Endothelial cell of umbilical vein (primary cell): ENCODE measurements at regions not wholly inside any gene's neighbourhood (a gene's known extent, or its start where the extent isn't known, plus 50 kb on each side); places are given as distances from the start of the nearest gene placed in this dataset.

Experiments used
- BruUV-seq: library from RNA; stranded (reverse); fragments of 400-500 nt; replicated peaks from 2 replicates; lab custom pipeline; 2021; lab: Mats Ljungman, UMichigan
- CTCF ChIA-PET: fragments of 300-600, 350-600 bp; sonication (Branson Sonifier 250); formaldehyde crosslinking; loops from one replicate; lab custom pipeline; 2021; ENCODE audit warnings: antibody characterized with exemption, inconsistent platforms; lab: Charles Lee
- POLR2A ChIA-PET: fragments of 300-600, 350-600 bp; sonication (Branson Sonifier 250); formaldehyde crosslinking; loops from one replicate; lab custom pipeline; 2021; ENCODE audit warnings: antibody characterized with exemption, inconsistent platforms; lab: Charles Lee
- DNase-seq: peaks from one replicate; pipeline ENCODE4 v3.0.0-alpha.2; 2011; ENCODE audit warnings: low read depth, low spot score
- FAIRE-seq: peaks from 2 replicates; lab custom pipeline; 2011; peaks lifted over from hg19 to GRCh38; lab: Jason Lieb, UNC
- H2AFZ ChIP-seq: 2 replicates; pipeline ENCODE4 v1.6.0; 2012; ENCODE audit warnings: low read depth, low read length, control low read depth, inconsistent platforms
- H3K27ac ChIP-seq: 2 replicates; pipeline ENCODE4 v1.5.1; 2011; ENCODE audit warnings: low read depth, mild to moderate bottlenecking, control low read depth, low read length, moderate library complexity; ENCODE audit not compliant: insufficient read depth
- H3K27me3 ChIP-seq, 2 experiments: 2 replicates each; pipeline versions ENCODE4 v1.6.0 to v1.6.1; 2011; ENCODE audit warnings: low read length in 2 of 2, mixed read lengths in 1 of 2; ENCODE audit not compliant: control insufficient read depth in 2 of 2, insufficient read depth in 2 of 2
- H3K36me3 ChIP-seq, 2 experiments: 2 replicates in 1 of 2; 3 replicates in 1 of 2; pipeline ENCODE4 v1.5.1; 2011; ENCODE audit warnings: low read length in 2 of 2, mild to moderate bottlenecking in 1 of 2, moderate library complexity in 1 of 2; ENCODE audit not compliant: control insufficient read depth in 2 of 2, insufficient read depth in 2 of 2; ENCODE audit errors: extremely low read depth in 1 of 2
- H3K4me1 ChIP-seq: 3 replicates; pipeline ENCODE4 v1.5.1; 2011; ENCODE audit warnings: mild to moderate bottlenecking, low read length; ENCODE audit not compliant: control insufficient read depth, insufficient read depth; ENCODE audit errors: extremely low read depth
- H3K4me2 ChIP-seq: 2 replicates; pipeline ENCODE4 v1.6.1; 2011; ENCODE audit warnings: low read length, control low read depth, mixed read lengths; ENCODE audit not compliant: insufficient read depth
- H3K4me3 ChIP-seq, 3 experiments: fragments of 200-600 bp in 1 of 3; sonication (generic), shearing (Covaris generic) in 1 of 3; replicated peaks in 1 of 3; 2 replicates each; pipeline ENCODE4 v1.5.1; 2011 to 2016; ENCODE audit warnings: control low read depth in 3 of 3, low read length in 3 of 3, mild to moderate bottlenecking in 2 of 3, inconsistent platforms in 1 of 3, low read depth in 1 of 3, moderate library complexity in 1 of 3; ENCODE audit not compliant: insufficient read depth in 1 of 3
- H3K79me2 ChIP-seq: 2 replicates; pipeline ENCODE4 v1.6.0; 2012; ENCODE audit warnings: low read length, inconsistent platforms; ENCODE audit not compliant: control insufficient read depth, insufficient read depth
- H3K9ac ChIP-seq: replicated peaks from 2 replicates; pipeline ENCODE3; 2011; ENCODE audit warnings: low read length, control low read depth; ENCODE audit not compliant: insufficient read depth; ENCODE audit errors: extremely low read depth
- H3K9me1 ChIP-seq: replicated peaks from 3 replicates; pipeline ENCODE4 v1.6.0; 2011; ENCODE audit warnings: mild to moderate bottlenecking, low read length; ENCODE audit not compliant: control insufficient read depth, insufficient read depth; ENCODE audit errors: extremely low read depth
- H3K9me3 ChIP-seq: replicated peaks from 2 replicates; pipeline ENCODE4 v1.5.1; 2012; ENCODE audit warnings: low read length, inconsistent platforms; ENCODE audit not compliant: control insufficient read depth, insufficient read depth
- H4K20me1 ChIP-seq: replicated peaks from 2 replicates; pipeline ENCODE3; 2011; ENCODE audit warnings: mild to moderate bottlenecking, low read length; ENCODE audit not compliant: control insufficient read depth, insufficient read depth; ENCODE audit errors: extremely low read depth
- EZH2 ChIP-seq: IDR thresholded peaks from 2 replicates; pipeline ENCODE4 v1.6.1; 2012; ENCODE audit warnings: borderline replicate concordance, low read depth, mild to moderate bottlenecking, moderate library complexity, low read length, inconsistent platforms; ENCODE audit not compliant: severe bottlenecking
- FOS ChIP-seq: IDR thresholded peaks from 2 replicates; pipeline ENCODE4 v1.6.1; 2011; ENCODE audit warnings: mild to moderate bottlenecking, low read length, moderate library complexity, borderline replicate concordance; ENCODE audit not compliant: insufficient read depth
- GATA2 ChIP-seq: IDR thresholded peaks from 2 replicates; pipeline ENCODE4 v1.7.0; 2011; ENCODE audit warnings: low read depth, mild to moderate bottlenecking, moderate library complexity, mixed read lengths, low read length; ENCODE audit not compliant: insufficient read length, insufficient read depth
- JUN ChIP-seq: IDR thresholded peaks from 2 replicates; pipeline ENCODE4 v1.6.1; 2011; ENCODE audit warnings: borderline replicate concordance, low read depth; ENCODE audit not compliant: insufficient read length, insufficient read depth
- MYC ChIP-seq: IDR thresholded peaks from one replicate; pipeline ENCODE4 v1.6.1; 2011; ENCODE audit warnings: mild to moderate bottlenecking, low read depth, low read length
- POLR2A ChIP-seq: IDR thresholded peaks from 2 replicates; pipeline ENCODE4 v1.6.1; 2012; ENCODE audit warnings: low read depth, mild to moderate bottlenecking, control low read depth, low read length
- POLR2AphosphoS5 ChIP-seq: IDR thresholded peaks from 2 replicates; pipeline ENCODE4 v1.6.1; 2012; ENCODE audit warnings: low read depth, mild to moderate bottlenecking, control low read depth, low read length, moderate library complexity; ENCODE audit not compliant: insufficient read depth
- dilution Hi-C: fragments of 300-500 bp; cut with MboI; formaldehyde crosslinking; loops from one replicate; pipeline ENCODE4 v1.15.0; 2019; ENCODE audit warnings: low sequenced_read_pairs; ENCODE audit not compliant: extremely low pct_ligation_motif_present
- intact Hi-C: fragments of 100-400 bp; cut with micrococcal nuclease; formaldehyde crosslinking; loops from one replicate; pipeline ENCODE4 v1.10.0; 2022
- TF ChIP-seq, protein P1 (sequence below), 2 donors: IDR thresholded peaks; 1 replicate in 1 of 2; 2 replicates in 1 of 2; pipeline ENCODE4 v1.5.1; 2011; ENCODE audit warnings: low read length in 2 of 2, mild to moderate bottlenecking in 2 of 2, moderate library complexity in 2 of 2, control low read depth in 1 of 2, inconsistent platforms in 1 of 2, low read depth in 1 of 2; ENCODE audit not compliant: insufficient read depth in 1 of 2; ENCODE audit errors: extremely low read depth in 1 of 2
- TF ChIP-seq, protein P2 (sequence below): IDR thresholded peaks from 2 replicates; pipeline ENCODE4 v1.6.1; 2011; ENCODE audit not compliant: insufficient read depth, insufficient read length

DNA sequence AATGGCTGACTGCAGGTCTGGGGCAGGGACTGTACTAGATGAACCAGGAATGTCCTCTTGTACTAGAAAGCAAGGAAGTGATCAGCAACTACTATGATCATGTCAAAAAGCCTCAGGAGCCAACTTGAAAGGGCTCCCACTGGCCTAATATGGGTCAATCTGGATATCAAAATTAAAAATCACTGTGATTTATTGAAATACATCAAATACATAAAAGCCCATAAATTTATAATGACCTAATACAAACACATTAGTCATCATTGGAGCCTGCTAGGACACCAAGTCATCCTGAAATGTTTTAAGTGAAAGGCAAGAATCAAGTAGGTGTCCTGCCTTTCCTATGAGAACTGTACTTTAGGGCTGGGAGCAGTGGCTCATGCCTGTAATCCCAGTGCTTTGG, 70.5 kb upstream of the KLHL13 start:
- BruUV-seq = no TSS peak
- peaks cover 6% of the 10 kb centered on the region for H3K4me1 ChIP-seq

More for the DNA sequence above, 70.5 kb upstream of the KLHL13 start:
- no peak overlapping the region for H2AFZ ChIP-seq
- H3K36me3 ChIP-seq = no peaks in the 10 kb centered on the region
- no peaks in the 10 kb centered on the region for H3K27me3 ChIP-seq
- no peak overlapping the region for H3K4me3 ChIP-seq
- intact Hi-C loops = no loop called here
- H3K27ac ChIP-seq = no peak overlapping the region
- no peaks in the 10 kb centered on the region for H3K79me2 ChIP-seq
- ChIA-PET POLR2A (no interaction called here), CTCF (no interaction called here)
- FAIRE-seq (peak; percentile 55), DNase-seq (no peak)
- no peaks in the 10 kb centered on the region for H3K9me1 ChIP-seq
- no peaks in the 10 kb centered on the region for H4K20me1 ChIP-seq
- H3K9ac ChIP-seq = no peak overlapping the region
- H3K4me2 ChIP-seq = no peak overlapping the region
- TF ChIP-seq, protein P1, sequence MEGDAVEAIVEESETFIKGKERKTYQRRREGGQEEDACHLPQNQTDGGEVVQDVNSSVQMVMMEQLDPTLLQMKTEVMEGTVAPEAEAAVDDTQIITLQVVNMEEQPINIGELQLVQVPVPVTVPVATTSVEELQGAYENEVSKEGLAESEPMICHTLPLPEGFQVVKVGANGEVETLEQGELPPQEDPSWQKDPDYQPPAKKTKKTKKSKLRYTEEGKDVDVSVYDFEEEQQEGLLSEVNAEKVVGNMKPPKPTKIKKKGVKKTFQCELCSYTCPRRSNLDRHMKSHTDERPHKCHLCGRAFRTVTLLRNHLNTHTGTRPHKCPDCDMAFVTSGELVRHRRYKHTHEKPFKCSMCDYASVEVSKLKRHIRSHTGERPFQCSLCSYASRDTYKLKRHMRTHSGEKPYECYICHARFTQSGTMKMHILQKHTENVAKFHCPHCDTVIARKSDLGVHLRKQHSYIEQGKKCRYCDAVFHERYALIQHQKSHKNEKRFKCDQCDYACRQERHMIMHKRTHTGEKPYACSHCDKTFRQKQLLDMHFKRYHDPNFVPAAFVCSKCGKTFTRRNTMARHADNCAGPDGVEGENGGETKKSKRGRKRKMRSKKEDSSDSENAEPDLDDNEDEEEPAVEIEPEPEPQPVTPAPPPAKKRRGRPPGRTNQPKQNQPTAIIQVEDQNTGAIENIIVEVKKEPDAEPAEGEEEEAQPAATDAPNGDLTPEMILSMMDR (IDR thresholded peaks at IDR 0.05; ENCODE audit: extremely low read depth in 1 of 2, insufficient read depth in 1 of 2, low read depth in 1 of 2, low read length in 2 of 2) = no peak
- TF ChIP-seq FOS = no peak
- TF ChIP-seq JUN = no peak
- TF ChIP-seq POLR2A = no peak
- no peak for TF ChIP-seq POLR2AphosphoS5
- TF ChIP-seq GATA2 = no peak
- no peak for TF ChIP-seq MYC
- no peak for TF ChIP-seq EZH2
- TF ChIP-seq, protein P2, sequence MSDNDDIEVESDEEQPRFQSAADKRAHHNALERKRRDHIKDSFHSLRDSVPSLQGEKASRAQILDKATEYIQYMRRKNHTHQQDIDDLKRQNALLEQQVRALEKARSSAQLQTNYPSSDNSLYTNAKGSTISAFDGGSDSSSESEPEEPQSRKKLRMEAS = no peak
- H3K9me3 ChIP-seq = no peaks in the 10 kb centered on the region
- dilution Hi-C loops = no loop called here
